ENCODE measurements at regions not wholly inside any gene's neighbourhood (a gene's known extent, or its start where the extent isn't known, plus 50 kb on each side); places are given as distances from the start of the nearest gene placed in this dataset.

- Histone ChIP-seq H3K4me1 (ENCODE audit: control insufficient read depth, low read depth, low read length) (no peaks in the 10 kb centered on the region), H3K27ac (ENCODE audit: low read depth, low read length) (no peak overlapping the region), H4K5ac (ENCODE audit: low read length) (no peak overlapping the region), H2BK120ac (ENCODE audit: low read depth, low read length) (no peak overlapping the region), H3K79me1 (ENCODE audit: low read length) (no peaks in the 10 kb centered on the region), H3K36me3 (ENCODE audit: control insufficient read depth, insufficient read depth, low read length) (no peaks in the 10 kb centered on the region), H3K56ac (ENCODE audit: low read length) (no peak overlapping the region), H3K4me2 (ENCODE audit: low read length) (no peak overlapping the region), H3K79me2 (ENCODE audit: control insufficient read depth, insufficient read depth, low read length) (no peaks in the 10 kb centered on the region), H3K4me3 (ENCODE audit: low read length) (no peak overlapping the region), H3K4ac (ENCODE audit: low read depth, low read length) (no peak overlapping the region), H2BK15ac (replicated peaks; ENCODE audit: low read depth) (no peak overlapping the region), H3K23ac (ENCODE audit: low read length) (no peak overlapping the region), H2AK5ac (ENCODE audit: low read length) (no peak overlapping the region), H3K18ac (ENCODE audit: low read length) (no peak overlapping the region), H2BK5ac (ENCODE audit: low read length) (no peak overlapping the region), H4K8ac (ENCODE audit: low read depth, low read length) (no peak overlapping the region), H3K27me3 (ENCODE audit: insufficient read depth, low read length, poor library complexity) (no peaks in the 10 kb centered on the region), H3K9ac (ENCODE audit: low read length) (no peak overlapping the region)
- no peak for DNase-seq
- WGBS (ENCODE audit: extremely low coverage, insufficient coverage, low lambda C conversion rate) = no CpG with 5 or more reads among the region's 4 CpGs
Observed at GRCh38 chr10:28434063-28434462, 98.9 kb upstream of the WAC start.

GRCh38 chr10:28442403-28442802 is 90.5 kb upstream of the WAC start:
- no peak overlapping the region for H3K4ac ChIP-seq (ENCODE audit: low read depth, low read length)
- H3K79me1 ChIP-seq (ENCODE audit: low read length) = no peaks in the 10 kb centered on the region
- no peak overlapping the region for H3K4me2 ChIP-seq (ENCODE audit: low read length)
- H4K5ac ChIP-seq (ENCODE audit: low read length) = no peak overlapping the region
- no peak overlapping the region for H2BK15ac ChIP-seq (replicated peaks; ENCODE audit: low read depth)
- no peaks in the 10 kb centered on the region for H3K27me3 ChIP-seq (ENCODE audit: insufficient read depth, low read length, poor library complexity)
- no peak overlapping the region for H3K18ac ChIP-seq (ENCODE audit: low read length)
- no peaks in the 10 kb centered on the region for H3K36me3 ChIP-seq (ENCODE audit: control insufficient read depth, insufficient read depth, low read length)
- no peak overlapping the region for H4K8ac ChIP-seq (ENCODE audit: low read depth, low read length)
- no peak overlapping the region for H2BK120ac ChIP-seq (ENCODE audit: low read depth, low read length)
- no peak overlapping the region for H3K9ac ChIP-seq (ENCODE audit: low read length)
- no peak overlapping the region for H3K4me3 ChIP-seq (ENCODE audit: low read length)
- peak overlapping the region; percentile 95 for H2AK5ac ChIP-seq (ENCODE audit: low read length)
- no peak overlapping the region for H3K23ac ChIP-seq (ENCODE audit: low read length)
- no CpG with 5 or more reads among the region's 3 CpGs for WGBS (ENCODE audit: extremely low coverage, insufficient coverage, low lambda C conversion rate)
- H3K79me2 ChIP-seq (ENCODE audit: control insufficient read depth, insufficient read depth, low read length) = no peaks in the 10 kb centered on the region
- H3K56ac ChIP-seq (ENCODE audit: low read length) = no peak overlapping the region
- H3K4me1 ChIP-seq (ENCODE audit: control insufficient read depth, low read depth, low read length) = peaks cover 2% of the 10 kb centered on the region
- no peak overlapping the region for H3K27ac ChIP-seq (ENCODE audit: low read depth, low read length)
- H2BK5ac ChIP-seq (ENCODE audit: low read length) = peak overlapping the region; percentile 24
- DNase-seq = no peak

- Histone ChIP-seq H4K5ac (ENCODE audit: low read length) (no peak overlapping the region), H3K4me2 (ENCODE audit: low read length) (no peak overlapping the region), H3K27me3 (ENCODE audit: insufficient read depth, low read length, poor library complexity) (no peaks in the 10 kb centered on the region), H4K8ac (ENCODE audit: low read depth, low read length) (no peak overlapping the region), H2BK120ac (ENCODE audit: low read depth, low read length) (no peak overlapping the region), H3K56ac (ENCODE audit: low read length) (peak overlapping the region; percentile 52), H3K79me2 (ENCODE audit: control insufficient read depth, insufficient read depth, low read length) (no peaks in the 10 kb centered on the region), H2BK15ac (replicated peaks; ENCODE audit: low read depth) (no peak overlapping the region), H3K4me1 (ENCODE audit: control insufficient read depth, low read depth, low read length) (peaks cover 2% of the 10 kb centered on the region), H3K36me3 (ENCODE audit: control insufficient read depth, insufficient read depth, low read length) (no peaks in the 10 kb centered on the region), H3K23ac (ENCODE audit: low read length) (no peak overlapping the region), H3K18ac (ENCODE audit: low read length) (no peak overlapping the region), H2AK5ac (ENCODE audit: low read length) (no peak overlapping the region), H3K27ac (ENCODE audit: low read depth, low read length) (peak overlapping the region; percentile 10), H3K4me3 (ENCODE audit: low read length) (no peak overlapping the region), H3K4ac (ENCODE audit: low read depth, low read length) (no peak overlapping the region), H3K79me1 (ENCODE audit: low read length) (no peaks in the 10 kb centered on the region), H3K9ac (ENCODE audit: low read length) (no peak overlapping the region), H2BK5ac (ENCODE audit: low read length) (peak overlapping the region; percentile 62)
- peak; percentile 97 for DNase-seq
- WGBS (ENCODE audit: extremely low coverage, insufficient coverage, low lambda C conversion rate) = no CpG with 5 or more reads among the region's 3 CpGs
Observed at GRCh38 chr10:28444031-28444430, 88.9 kb upstream of the WAC start.

GRCh38 chr10:28445516-28445915 is 87.4 kb upstream of the WAC start:
- Histone ChIP-seq H3K27ac (ENCODE audit: low read depth, low read length) (no peak overlapping the region), H3K79me2 (ENCODE audit: control insufficient read depth, insufficient read depth, low read length) (no peaks in the 10 kb centered on the region), H2AK5ac (ENCODE audit: low read length) (peak overlapping the region; percentile 32), H3K18ac (ENCODE audit: low read length) (no peak overlapping the region), H2BK15ac (replicated peaks; ENCODE audit: low read depth) (no peak overlapping the region), H3K4ac (ENCODE audit: low read depth, low read length) (no peak overlapping the region), H3K36me3 (ENCODE audit: control insufficient read depth, insufficient read depth, low read length) (no peaks in the 10 kb centered on the region), H2BK5ac (ENCODE audit: low read length) (no peak overlapping the region), H3K27me3 (ENCODE audit: insufficient read depth, low read length, poor library complexity) (no peaks in the 10 kb centered on the region), H3K4me3 (ENCODE audit: low read length) (no peak overlapping the region), H4K8ac (ENCODE audit: low read depth, low read length) (no peak overlapping the region), H3K4me1 (ENCODE audit: control insufficient read depth, low read depth, low read length) (peaks cover 2% of the 10 kb centered on the region), H4K5ac (ENCODE audit: low read length) (no peak overlapping the region), H3K9ac (ENCODE audit: low read length) (no peak overlapping the region), H3K56ac (ENCODE audit: low read length) (peak overlapping the region; percentile 3), H2BK120ac (ENCODE audit: low read depth, low read length) (no peak overlapping the region), H3K23ac (ENCODE audit: low read length) (no peak overlapping the region), H3K4me2 (ENCODE audit: low read length) (no peak overlapping the region), H3K79me1 (ENCODE audit: low read length) (no peaks in the 10 kb centered on the region)
- DNase-seq = no peak
- WGBS (ENCODE audit: extremely low coverage, insufficient coverage, low lambda C conversion rate) = no CpG with 5 or more reads among the region's 6 CpGs

- Histone ChIP-seq H2BK120ac (ENCODE audit: low read depth, low read length) (no peak overlapping the region), H4K8ac (ENCODE audit: low read depth, low read length) (no peak overlapping the region), H3K79me1 (ENCODE audit: low read length) (no peaks in the 10 kb centered on the region), H3K27ac (ENCODE audit: low read depth, low read length) (no peak overlapping the region), H3K23ac (ENCODE audit: low read length) (no peak overlapping the region), H3K4me3 (ENCODE audit: low read length) (no peak overlapping the region), H3K36me3 (ENCODE audit: control insufficient read depth, insufficient read depth, low read length) (no peaks in the 10 kb centered on the region), H3K79me2 (ENCODE audit: control insufficient read depth, insufficient read depth, low read length) (no peaks in the 10 kb centered on the region), H4K5ac (ENCODE audit: low read length) (no peak overlapping the region), H3K4ac (ENCODE audit: low read depth, low read length) (no peak overlapping the region), H2AK5ac (ENCODE audit: low read length) (no peak overlapping the region), H3K18ac (ENCODE audit: low read length) (no peak overlapping the region), H3K4me2 (ENCODE audit: low read length) (no peak overlapping the region), H2BK15ac (replicated peaks; ENCODE audit: low read depth) (no peak overlapping the region), H3K4me1 (ENCODE audit: control insufficient read depth, low read depth, low read length) (no peaks in the 10 kb centered on the region), H2BK5ac (ENCODE audit: low read length) (no peak overlapping the region), H3K56ac (ENCODE audit: low read length) (no peak overlapping the region), H3K27me3 (ENCODE audit: insufficient read depth, low read length, poor library complexity) (no peaks in the 10 kb centered on the region), H3K9ac (ENCODE audit: low read length) (no peak overlapping the region)
- no CpG with 5 or more reads among the region's 1 CpG for WGBS (ENCODE audit: extremely low coverage, insufficient coverage, low lambda C conversion rate)
- DNase-seq = no peak
Observed at GRCh38 chr10:28449382-28449781, 83.5 kb upstream of the WAC start.

- no peak overlapping the region for H2AK5ac ChIP-seq (ENCODE audit: low read length)
- no peak overlapping the region for H2BK15ac ChIP-seq (replicated peaks; ENCODE audit: low read depth)
- H3K27ac ChIP-seq (ENCODE audit: low read depth, low read length) = no peak overlapping the region
- no peak overlapping the region for H3K4me2 ChIP-seq (ENCODE audit: low read length)
- no peaks in the 10 kb centered on the region for H3K4me1 ChIP-seq (ENCODE audit: control insufficient read depth, low read depth, low read length)
- no peaks in the 10 kb centered on the region for H3K79me2 ChIP-seq (ENCODE audit: control insufficient read depth, insufficient read depth, low read length)
- H3K4me3 ChIP-seq (ENCODE audit: low read length) = no peak overlapping the region
- no peak overlapping the region for H3K23ac ChIP-seq (ENCODE audit: low read length)
- no peak overlapping the region for H3K56ac ChIP-seq (ENCODE audit: low read length)
- H3K18ac ChIP-seq (ENCODE audit: low read length) = no peak overlapping the region
- no peaks in the 10 kb centered on the region for H3K36me3 ChIP-seq (ENCODE audit: control insufficient read depth, insufficient read depth, low read length)
- no peaks in the 10 kb centered on the region for H3K79me1 ChIP-seq (ENCODE audit: low read length)
- no peak for DNase-seq
- no peak overlapping the region for H2BK120ac ChIP-seq (ENCODE audit: low read depth, low read length)
- no CpG with 5 or more reads among the region's 1 CpG for WGBS (ENCODE audit: extremely low coverage, insufficient coverage, low lambda C conversion rate)
- H2BK5ac ChIP-seq (ENCODE audit: low read length) = no peak overlapping the region
- H3K27me3 ChIP-seq (ENCODE audit: insufficient read depth, low read length, poor library complexity) = no peaks in the 10 kb centered on the region
- H4K8ac ChIP-seq (ENCODE audit: low read depth, low read length) = no peak overlapping the region
- H3K4ac ChIP-seq (ENCODE audit: low read depth, low read length) = no peak overlapping the region
- no peak overlapping the region for H3K9ac ChIP-seq (ENCODE audit: low read length)
- H4K5ac ChIP-seq (ENCODE audit: low read length) = no peak overlapping the region
Observed at GRCh38 chr10:28449926-28450325, 83.0 kb upstream of the WAC start.

All from mesendoderm (in vitro differentiated cells).